Thoracic aorta (tissue), 2 donors: ENCODE measurements at regions not wholly inside any gene's neighbourhood (a gene's known extent, or its start where the extent isn't known, plus 50 kb on each side); places are given as distances from the start of the nearest gene placed in this dataset.
"Not testable (repeated sequence)": the region's sequence is repeated elsewhere in the genome, so short reads cannot be mapped to it uniquely, and the experiment has no call there.

Experiments used
- ATAC-seq: fragments of 150-250 bp; one replicate; pipeline ENCODE4 v1.8.0; 2017; ENCODE audit warnings: low read depth; ENCODE audit not compliant: insufficient number of reproducible peaks, low FRiP score
- DNase-seq: peaks from one replicate; pipeline ENCODE4 v3.0.0-alpha.2; 2020; ENCODE audit warnings: low spot score
- H3K27ac ChIP-seq, 2 donors: fragments of 200-600 bp; sonication (generic); 1 replicate in 1 of 2; 2 replicates in 1 of 2; pipeline ENCODE4 v1.5.1; 2016; ENCODE audit warnings: mild to moderate bottlenecking in 2 of 2, moderate library complexity in 2 of 2
- H3K27me3 ChIP-seq: fragments of 200-600 bp; sonication (generic); replicated peaks from 2 replicates; pipeline ENCODE4 v1.6.0; 2016; ENCODE audit warnings: mild to moderate bottlenecking; ENCODE audit not compliant: insufficient read depth
- H3K36me3 ChIP-seq: fragments of 200-600 bp; sonication (generic); one replicate; pipeline ENCODE4 v1.5.1; 2016
- H3K4me1 ChIP-seq, 2 donors: fragments of 200-600 bp; sonication (generic); 1 replicate in 1 of 2; 2 replicates in 1 of 2; pipeline versions ENCODE4 v1.5.1 to v1.6.0; 2016; ENCODE audit warnings: low read depth in 2 of 2, mild to moderate bottlenecking in 1 of 2; ENCODE audit not compliant: control insufficient read depth in 1 of 2
- H3K4me3 ChIP-seq: fragments of 200-600 bp; sonication (generic); 2 replicates; pipeline ENCODE4 v1.5.1; 2016; ENCODE audit warnings: mild to moderate bottlenecking
- H3K9me3 ChIP-seq: fragments of 200-600 bp; sonication (generic); 2 replicates; pipeline ENCODE4 v1.5.1; 2016
- CTCF ChIP-seq: fragments of 200-600 bp; sonication (generic); IDR thresholded peaks from one replicate; pipeline ENCODE4 v1.5.1; 2019; ENCODE audit warnings: antibody characterized with exemption

- no peak for DNase-seq
- Histone ChIP-seq H3K4me1 (no peaks in the 10 kb centered on the region), H3K36me3 (no peaks in the 10 kb centered on the region), H3K9me3 (no peaks in the 10 kb centered on the region), H3K27ac (no peak overlapping the region), H3K27me3 (no peaks in the 10 kb centered on the region), H3K4me3 (no peak overlapping the region)
- TF ChIP-seq CTCF = no peak
- no peak for ATAC-seq
Observed at GRCh38 chrX:848386-848785, 217.8 kb downstream of the SHOX start.

- H3K4me3 ChIP-seq = no peak overlapping the region
- H3K9me3 ChIP-seq = no peaks in the 10 kb centered on the region
- no peak for TF ChIP-seq CTCF
- DNase-seq = no peak
- no peak for ATAC-seq
- no peaks in the 10 kb centered on the region for H3K36me3 ChIP-seq
- no peaks in the 10 kb centered on the region for H3K4me1 ChIP-seq
- no peaks in the 10 kb centered on the region for H3K27me3 ChIP-seq
- no peak overlapping the region for H3K27ac ChIP-seq
Observed at GRCh38 chrX:843306-843705, 212.7 kb downstream of the SHOX start.

GRCh38 chrX:840556-840955 lies 210.0 kb downstream of the SHOX start:
- ATAC-seq = no peak
- Histone ChIP-seq H3K27ac (no peak overlapping the region), H3K27me3 (no peaks in the 10 kb centered on the region), H3K36me3 (no peaks in the 10 kb centered on the region), H3K9me3 (peaks cover 8% of the 10 kb centered on the region), H3K4me1 (no peaks in the 10 kb centered on the region), H3K4me3 (no peak overlapping the region)
- no peak for TF ChIP-seq CTCF
- no peak for DNase-seq

GRCh38 chrX:838666-839065 lies 208.1 kb downstream of the SHOX start:
- ATAC-seq, H3K4me3 ChIP-seq, H3K27ac ChIP-seq, H3K36me3 ChIP-seq, H3K9me3 ChIP-seq, H3K4me1 ChIP-seq, DNase-seq, H3K27me3 ChIP-seq: not testable (repeated sequence)

- H3K9me3 ChIP-seq, H3K27ac ChIP-seq, DNase-seq, H3K4me3 ChIP-seq, H3K4me1 ChIP-seq, H3K27me3 ChIP-seq, ATAC-seq, H3K36me3 ChIP-seq: not testable (repeated sequence)
Observed at GRCh38 chrX:835857-836256, 205.3 kb downstream of the SHOX start.

- Histone ChIP-seq H3K4me3 (no peak overlapping the region), H3K27me3 (no peaks in the 10 kb centered on the region), H3K36me3 (no peaks in the 10 kb centered on the region), H3K4me1 (no peaks in the 10 kb centered on the region), H3K27ac (no peak overlapping the region), H3K9me3 (no peaks in the 10 kb centered on the region)
- ATAC-seq (no peak), DNase-seq (no peak)
- no peak for TF ChIP-seq CTCF
Observed at GRCh38 chrX:830532-830931, 199.9 kb downstream of the SHOX start.
